Activated CD4-positive, alpha-beta T cell treated with anti-CD3 and anti-CD28 coated beads, Interleukin-2, amount 10 ng/mL, durations not matched to agents 7 days and 5 days (primary cell): ENCODE measurements at regions not wholly inside any gene's neighbourhood (a gene's known extent, or its start where the extent isn't known, plus 50 kb on each side); places are given as distances from the start of the nearest gene placed in this dataset.
"Not testable (repeated sequence)": the region's sequence is repeated elsewhere in the genome, so short reads cannot be mapped to it uniquely, and the experiment has no call there.

Experiments used
- CTCF ChIA-PET: fragments of 350-600 bp; sonication (Branson Sonifier 250); formaldehyde crosslinking; loops from one replicate; lab custom pipeline; 2021; ENCODE audit warnings: antibody characterized with exemption; lab: Charles Lee
- POLR2A ChIA-PET: fragments of 350-600 bp; sonication (Branson Sonifier 250); formaldehyde crosslinking; loops from one replicate; lab custom pipeline; 2021; ENCODE audit warnings: antibody characterized with exemption; lab: Charles Lee
- DNase-seq: peaks from one replicate; pipeline ENCODE4 v3.0.0-alpha.2; 2020
- H3K27ac Mint-ChIP-seq: one replicate; pipeline ENCODE4 v1.8.0; 2021; ENCODE audit warnings: mild to moderate bottlenecking, moderate library complexity, mixed read lengths
- H3K27me3 Mint-ChIP-seq: one replicate; pipeline ENCODE4 v1.8.0; 2021; ENCODE audit warnings: mixed read lengths
- H3K36me3 Mint-ChIP-seq: one replicate; pipeline ENCODE4 v1.8.0; 2021; ENCODE audit warnings: low read depth, mixed read lengths
- H3K4me1 Mint-ChIP-seq: one replicate; pipeline ENCODE4 v1.8.0; 2021; ENCODE audit warnings: mixed read lengths
- H3K4me3 Mint-ChIP-seq: one replicate; pipeline ENCODE4 v1.8.0; 2021; ENCODE audit warnings: mild to moderate bottlenecking, moderate library complexity, mixed read lengths
- H3K9me3 Mint-ChIP-seq: one replicate; pipeline ENCODE4 v1.8.0; 2021; ENCODE audit warnings: mixed read lengths

DNA sequence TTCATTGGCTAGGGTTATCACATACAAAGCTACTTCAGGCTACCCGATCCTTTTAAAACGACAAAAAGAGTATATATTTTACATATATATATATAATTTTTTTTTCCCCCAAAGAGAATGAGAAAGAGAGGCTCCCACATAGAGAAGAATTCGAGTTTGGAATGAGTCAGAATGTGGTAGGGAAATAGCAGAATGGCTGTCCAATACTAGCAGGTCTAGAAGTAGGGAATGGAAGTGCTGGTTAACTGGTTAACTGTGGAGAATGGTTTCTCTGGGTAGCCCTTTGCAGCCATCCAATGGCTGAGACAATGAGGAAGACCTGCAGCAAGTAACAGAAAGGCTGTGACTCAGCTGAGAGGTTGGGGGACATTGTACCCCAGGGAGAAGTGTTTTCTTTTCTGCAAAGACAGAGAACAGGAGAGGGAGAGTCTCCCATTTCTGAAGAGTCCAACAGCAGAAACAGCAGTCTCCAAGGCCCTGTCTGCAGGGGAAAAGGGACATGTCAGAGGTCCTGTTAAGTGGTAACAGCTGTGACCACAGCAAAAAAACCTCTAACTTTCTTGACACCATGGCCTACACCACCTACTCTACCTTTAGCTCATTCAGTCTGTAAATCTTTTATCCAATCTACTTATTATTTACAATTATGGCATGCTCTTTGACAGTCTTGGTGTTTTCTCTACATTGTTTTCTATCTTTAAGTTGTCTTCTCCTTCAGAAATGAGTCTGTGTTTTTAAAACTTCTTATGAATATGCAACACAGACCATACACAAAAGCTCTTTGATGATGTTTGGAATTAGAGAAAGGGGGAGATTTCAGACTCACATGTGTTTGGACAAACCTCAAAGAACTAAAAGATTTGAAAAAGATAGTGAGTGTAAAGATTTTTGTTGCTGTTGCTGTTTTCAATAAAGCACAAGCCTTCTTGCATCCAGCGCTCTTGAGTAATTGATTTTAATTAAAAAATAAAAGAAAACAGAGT lies 116.1 kb upstream of the SLC7A14 start:
- no peak for DNase-seq
- Mint-ChIP-seq H3K27ac (no peak overlapping the region), H3K36me3 (no peaks in the 10 kb centered on the region), H3K27me3 (no peaks in the 10 kb centered on the region), H3K9me3 (no peaks in the 10 kb centered on the region), H3K4me3 (no peak overlapping the region), H3K4me1 (no peaks in the 10 kb centered on the region)
- POLR2A ChIA-PET = no interaction called here
- CTCF ChIA-PET = no interaction called here

DNA sequence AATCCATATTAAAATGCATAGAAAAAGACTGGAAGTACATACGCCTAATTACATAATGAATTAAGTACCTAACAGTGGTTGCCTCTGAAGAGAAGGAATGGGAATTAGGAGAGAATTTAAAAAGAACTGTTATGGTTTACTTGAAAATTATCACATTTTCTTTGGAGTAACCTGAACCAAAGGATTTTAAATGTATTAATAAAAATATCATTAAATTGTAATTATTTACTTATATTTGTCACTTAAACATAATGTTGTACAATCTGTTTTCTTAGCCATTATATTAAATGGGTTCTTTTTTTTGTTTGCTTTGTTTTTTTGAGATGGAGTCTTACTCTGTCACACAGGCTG lies 114.2 kb upstream of the SLC7A14 start:
- Mint-ChIP-seq H3K27me3 (peaks cover 2% of the 10 kb centered on the region), H3K27ac (no peak overlapping the region)

DNA sequence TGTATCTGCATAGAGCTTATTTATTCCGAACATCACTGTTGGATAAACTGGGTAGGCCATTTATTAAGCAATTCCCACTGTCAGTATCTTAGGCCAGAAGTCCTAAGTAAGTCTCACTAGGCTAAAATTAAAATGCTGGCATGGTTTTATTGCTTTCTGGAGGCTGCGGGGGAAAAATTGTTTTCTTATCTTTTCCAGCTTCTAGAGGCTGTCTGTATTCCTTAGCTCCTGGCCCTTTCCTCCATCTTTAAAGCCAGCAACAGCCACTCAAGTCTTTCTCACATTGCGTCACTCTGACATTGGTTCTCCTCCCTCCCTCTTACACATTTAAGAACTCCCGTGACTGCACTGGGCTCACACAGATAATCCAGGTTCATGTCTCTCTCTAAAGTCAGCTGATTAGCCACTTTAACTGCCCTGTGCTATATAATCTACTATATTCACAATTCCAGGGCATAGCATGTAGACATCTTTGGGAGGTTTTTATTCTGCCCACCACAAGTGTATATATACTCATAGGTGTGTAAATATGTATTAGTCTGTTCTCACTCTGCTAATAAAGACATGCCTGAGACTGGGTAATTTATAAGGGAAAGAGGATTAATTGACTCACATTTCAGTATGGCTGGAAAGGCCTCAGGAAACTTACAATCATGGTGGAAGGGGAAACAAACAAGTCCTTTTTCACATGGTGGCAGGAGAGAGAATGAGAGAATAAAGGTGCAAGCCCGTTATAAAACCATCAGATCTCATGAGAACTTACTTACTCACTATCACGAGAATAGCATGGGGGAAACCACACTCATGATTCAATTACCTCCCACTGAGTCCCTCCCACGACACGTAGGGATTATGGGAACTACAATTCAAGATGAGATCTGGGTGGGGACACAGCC lies 113.5 kb upstream of the SLC7A14 start:
- CTCF ChIA-PET = no interaction called here
- H3K27ac Mint-ChIP-seq = no peak overlapping the region
- H3K9me3 Mint-ChIP-seq = no peaks in the 10 kb centered on the region

More for the DNA sequence above, 114.2 kb upstream of the SLC7A14 start:
- Mint-ChIP-seq H3K9me3 (no peaks in the 10 kb centered on the region), H3K4me3 (no peak overlapping the region), H3K4me1 (no peaks in the 10 kb centered on the region), H3K36me3 (no peaks in the 10 kb centered on the region)
- CTCF ChIA-PET = no interaction called here
- no peak for DNase-seq
- POLR2A ChIA-PET = no interaction called here

DNA sequence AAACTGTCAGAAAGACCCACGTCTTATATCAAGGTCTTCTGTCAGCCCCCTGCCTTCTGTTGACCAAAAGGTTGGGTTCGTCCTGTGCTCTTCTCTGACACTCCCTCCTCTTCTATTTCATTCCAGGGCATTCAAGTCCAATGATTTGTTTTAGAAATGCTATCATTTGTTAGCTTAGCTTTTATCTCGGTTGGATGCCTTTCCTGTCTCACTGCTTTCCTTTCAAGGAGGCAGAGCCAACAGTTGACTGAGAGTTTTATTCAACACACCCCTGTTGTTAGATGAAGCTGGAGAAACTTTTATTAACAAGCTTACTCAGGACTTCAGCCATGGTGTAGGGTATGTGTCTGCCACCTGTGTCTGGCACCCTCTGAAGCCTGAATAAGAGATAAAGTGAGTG lies 112.0 kb upstream of the SLC7A14 start:
- Mint-ChIP-seq H3K9me3 (no peaks in the 10 kb centered on the region), H3K4me3 (no peak overlapping the region), H3K27me3 (peaks cover 2% of the 10 kb centered on the region), H3K4me1 (no peaks in the 10 kb centered on the region), H3K27ac (no peak overlapping the region), H3K36me3 (no peaks in the 10 kb centered on the region)
- no peak for DNase-seq
- CTCF ChIA-PET = no interaction called here
- POLR2A ChIA-PET = no interaction called here

More for the DNA sequence above, 113.5 kb upstream of the SLC7A14 start:
- Mint-ChIP-seq H3K4me3 (no peak overlapping the region), H3K4me1 (no peaks in the 10 kb centered on the region), H3K36me3 (no peaks in the 10 kb centered on the region), H3K27me3 (peaks cover 2% of the 10 kb centered on the region)
- POLR2A ChIA-PET = no interaction called here
- DNase-seq = no peak

DNA sequence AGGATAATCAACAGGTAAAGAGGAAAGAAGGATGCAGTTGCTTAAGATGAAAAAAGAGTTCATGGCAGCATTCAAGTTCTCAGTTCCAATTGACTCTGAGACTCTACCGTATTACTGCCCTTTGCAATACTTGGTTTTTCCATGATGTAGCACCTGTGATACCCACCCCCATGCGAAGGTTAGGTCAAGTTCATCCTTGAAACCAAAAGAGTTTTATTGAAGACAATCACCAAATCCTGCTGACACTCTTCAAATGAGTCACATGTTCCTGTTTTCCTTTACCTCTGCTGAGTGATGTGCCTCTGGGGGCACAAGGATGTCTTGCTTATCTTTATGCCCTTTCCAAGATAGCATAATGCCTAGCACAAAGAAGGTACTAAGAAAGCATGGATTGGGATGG lies 111.3 kb upstream of the SLC7A14 start:
- H3K27me3 Mint-ChIP-seq = peaks cover 2% of the 10 kb centered on the region
- ChIA-PET CTCF (no interaction called here), POLR2A (no interaction called here)
- H3K27ac Mint-ChIP-seq = no peak overlapping the region
- no peak overlapping the region for H3K4me3 Mint-ChIP-seq
- H3K9me3 Mint-ChIP-seq = no peaks in the 10 kb centered on the region
- no peak for DNase-seq
- H3K4me1 Mint-ChIP-seq = no peaks in the 10 kb centered on the region
- H3K36me3 Mint-ChIP-seq = no peaks in the 10 kb centered on the region

DNA sequence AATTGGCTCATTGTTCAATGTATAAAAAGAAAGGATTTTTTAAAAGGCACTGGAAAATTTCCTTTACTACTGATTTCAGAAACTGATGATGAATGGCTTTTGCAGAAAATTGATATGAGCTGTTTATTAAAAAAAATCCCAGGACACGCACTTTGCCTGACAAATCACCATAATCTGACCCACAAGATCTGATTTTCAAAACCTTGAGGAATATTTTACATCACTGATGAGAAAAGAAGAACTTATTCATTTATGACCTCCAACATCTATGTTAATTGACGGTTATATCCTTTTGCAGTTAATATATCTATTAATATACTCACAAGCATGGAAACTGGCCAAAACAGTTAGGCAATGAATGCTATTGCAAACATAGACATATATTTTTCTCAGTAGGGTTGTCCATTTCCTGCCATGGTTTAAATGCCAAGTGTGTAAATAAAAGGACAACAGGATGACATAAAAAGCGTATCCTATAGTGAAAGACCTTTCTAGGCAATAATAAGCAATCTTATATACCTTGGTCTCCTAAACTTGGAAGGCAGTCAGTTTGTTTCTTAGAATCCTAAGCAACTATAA lies 109.7 kb upstream of the SLC7A14 start:
- ChIA-PET POLR2A (no interaction called here), CTCF (interaction anchor here (0.6 kb wide), 1 partner anchor 44 kb away, joined by 3 read pairs; no protein-coding TSS in a partner anchor)
- Mint-ChIP-seq H3K4me3 (no peak overlapping the region), H3K4me1 (no peaks in the 10 kb centered on the region), H3K27me3 (peaks cover 2% of the 10 kb centered on the region), H3K27ac (no peak overlapping the region), H3K9me3 (no peaks in the 10 kb centered on the region), H3K36me3 (no peaks in the 10 kb centered on the region)
- DNase-seq = no peak

DNA sequence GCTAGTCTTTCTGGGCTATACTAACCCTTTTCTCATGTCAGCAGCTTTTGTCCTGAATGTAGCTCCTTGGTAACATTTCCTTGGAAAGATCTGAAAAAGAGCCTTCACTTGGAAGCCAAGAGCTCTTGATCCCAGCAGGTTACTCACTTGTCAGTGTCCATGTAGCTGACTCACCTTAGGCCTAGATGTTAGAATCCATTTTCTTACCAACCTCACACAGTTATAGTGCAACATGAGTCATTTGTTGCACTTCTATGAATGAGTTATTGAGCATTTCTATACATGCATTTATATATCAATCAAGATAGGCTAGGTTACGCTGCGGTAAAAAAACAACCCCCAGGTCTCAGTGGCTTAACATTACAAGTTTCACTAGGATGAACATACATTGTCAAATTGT lies 106.8 kb upstream of the SLC7A14 start:
- Mint-ChIP-seq H3K27me3 (peaks cover 2% of the 10 kb centered on the region), H3K27ac (no peak overlapping the region), H3K36me3 (no peaks in the 10 kb centered on the region), H3K9me3 (no peaks in the 10 kb centered on the region), H3K4me3 (no peak overlapping the region), H3K4me1 (no peaks in the 10 kb centered on the region)
- ChIA-PET CTCF (no interaction called here), POLR2A (no interaction called here)
- no peak for DNase-seq

DNA sequence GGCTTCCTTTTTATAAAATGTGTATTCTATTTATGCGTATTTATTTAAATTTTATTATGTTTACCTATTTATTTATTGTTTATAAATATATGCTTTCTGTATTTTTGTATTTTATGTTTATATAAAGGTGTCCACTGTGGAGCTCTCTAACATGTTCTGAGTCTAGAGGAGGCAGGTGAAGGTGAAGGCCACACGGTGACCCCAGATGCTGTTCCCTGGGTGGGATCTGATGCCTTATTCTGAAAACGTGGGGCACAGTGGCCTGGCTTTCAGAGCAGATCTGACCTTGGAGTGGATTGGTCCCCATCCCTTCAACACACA lies 104.7 kb upstream of the SLC7A14 start:
- H3K27me3 Mint-ChIP-seq = no peaks in the 10 kb centered on the region
- H3K4me1 Mint-ChIP-seq = no peaks in the 10 kb centered on the region
- no peak overlapping the region for H3K27ac Mint-ChIP-seq
- H3K4me3 Mint-ChIP-seq = no peak overlapping the region
- ChIA-PET CTCF (no interaction called here), POLR2A (no interaction called here)
- no peaks in the 10 kb centered on the region for H3K9me3 Mint-ChIP-seq
- DNase-seq = no peak
- H3K36me3 Mint-ChIP-seq = no peaks in the 10 kb centered on the region

DNA sequence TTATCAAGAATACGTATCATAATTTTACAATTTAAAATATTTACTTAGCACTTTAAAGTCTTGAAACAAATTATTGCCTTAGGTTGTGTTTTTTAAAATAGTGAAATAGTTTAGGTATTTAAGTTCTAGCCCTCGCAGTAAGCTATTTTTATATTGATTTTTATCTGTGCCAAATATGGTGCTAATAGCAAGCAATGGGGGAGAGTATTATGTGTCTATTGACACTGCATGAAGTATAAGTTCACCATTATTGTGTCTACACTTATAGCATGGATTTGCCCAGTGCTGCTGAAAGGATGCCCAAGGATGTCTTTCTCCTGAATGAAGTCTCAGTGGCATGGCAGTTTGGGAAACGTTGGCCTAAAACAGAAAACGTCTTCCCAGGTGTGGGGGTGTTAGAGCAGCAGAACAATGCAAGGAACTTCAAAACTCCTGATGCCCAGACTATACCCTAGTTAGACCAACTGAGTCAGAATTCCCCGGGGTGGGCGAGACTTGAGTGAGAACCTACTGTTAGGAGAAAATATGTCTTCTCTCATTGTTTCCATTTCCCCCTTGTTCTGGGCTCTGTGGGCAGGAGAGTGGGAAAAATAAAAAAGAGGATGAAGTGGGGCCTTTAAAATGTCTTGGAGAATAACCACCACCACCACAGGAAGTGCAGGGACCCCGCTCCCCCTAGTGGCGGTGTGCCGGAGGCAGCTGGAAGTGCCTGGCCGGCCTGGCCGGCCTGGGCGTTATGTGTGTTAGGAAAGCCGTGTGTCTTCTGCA lies 104.2 kb upstream of the SLC7A14 start:
- POLR2A ChIA-PET = no interaction called here
- CTCF ChIA-PET = no interaction called here
- H3K4me1 Mint-ChIP-seq = no peaks in the 10 kb centered on the region

DNA sequence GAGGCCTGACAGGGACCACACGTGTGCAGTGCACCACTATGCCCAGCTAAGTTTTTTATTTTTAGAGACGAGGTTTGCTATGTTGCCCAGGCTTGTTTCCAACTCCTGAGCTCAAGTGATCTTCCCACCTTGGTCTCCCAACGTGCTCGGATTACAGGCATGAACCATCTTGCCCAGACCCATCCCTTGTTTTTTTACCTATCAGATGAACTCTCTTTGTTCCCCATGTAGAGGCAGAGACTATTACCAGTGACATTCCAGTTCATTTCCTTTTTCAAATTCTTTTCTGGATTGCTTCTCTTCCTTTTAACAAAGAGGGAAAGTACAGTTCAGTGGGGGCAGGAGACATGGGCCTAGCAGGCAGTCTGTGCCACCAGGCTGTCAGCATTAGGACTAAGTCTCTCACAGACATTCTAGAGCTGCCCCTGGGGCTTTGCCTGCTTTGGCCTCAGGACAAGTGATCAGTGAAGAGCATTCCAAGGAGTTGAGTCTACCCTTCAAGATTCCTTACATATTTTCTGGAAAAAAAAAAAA lies 103.5 kb upstream of the SLC7A14 start:
- H3K4me1 Mint-ChIP-seq = no peaks in the 10 kb centered on the region
- no peak overlapping the region for H3K4me3 Mint-ChIP-seq
- CTCF ChIA-PET = no interaction called here
- H3K36me3 Mint-ChIP-seq = no peaks in the 10 kb centered on the region
- H3K9me3 Mint-ChIP-seq = no peaks in the 10 kb centered on the region
- H3K27ac Mint-ChIP-seq = no peak overlapping the region
- DNase-seq = no peak
- no peaks in the 10 kb centered on the region for H3K27me3 Mint-ChIP-seq
- POLR2A ChIA-PET = no interaction called here

More for the DNA sequence above, 104.2 kb upstream of the SLC7A14 start:
- Mint-ChIP-seq H3K27ac (no peak overlapping the region), H3K4me3 (no peak overlapping the region), H3K27me3 (no peaks in the 10 kb centered on the region), H3K9me3 (no peaks in the 10 kb centered on the region), H3K36me3 (no peaks in the 10 kb centered on the region)
- DNase-seq = peak; percentile 41

DNA sequence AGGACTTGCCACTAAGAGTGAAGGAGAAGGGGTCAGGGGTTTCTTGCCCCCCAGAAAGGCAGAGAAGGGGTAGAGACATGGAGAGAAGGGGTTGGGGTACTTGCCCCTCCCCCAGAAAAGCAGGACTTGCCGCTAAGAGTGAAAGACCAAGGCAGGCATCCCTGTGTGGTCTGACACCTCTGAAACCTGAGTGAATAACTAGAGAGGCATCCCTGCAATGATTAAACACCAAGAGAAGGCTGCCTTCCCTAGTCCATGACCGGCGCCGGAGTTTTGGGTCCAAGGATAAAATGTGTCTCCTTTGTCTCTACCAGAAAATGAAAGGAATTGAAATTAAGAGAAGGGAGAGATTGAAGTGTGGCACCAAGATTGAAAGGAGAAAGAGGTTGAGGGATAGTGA lies 102.3 kb upstream of the SLC7A14 start:
- H3K27me3 Mint-ChIP-seq, H3K4me1 Mint-ChIP-seq, CTCF ChIA-PET, H3K4me3 Mint-ChIP-seq, DNase-seq, H3K36me3 Mint-ChIP-seq, POLR2A ChIA-PET, H3K9me3 Mint-ChIP-seq, H3K27ac Mint-ChIP-seq: not testable (repeated sequence)

DNA sequence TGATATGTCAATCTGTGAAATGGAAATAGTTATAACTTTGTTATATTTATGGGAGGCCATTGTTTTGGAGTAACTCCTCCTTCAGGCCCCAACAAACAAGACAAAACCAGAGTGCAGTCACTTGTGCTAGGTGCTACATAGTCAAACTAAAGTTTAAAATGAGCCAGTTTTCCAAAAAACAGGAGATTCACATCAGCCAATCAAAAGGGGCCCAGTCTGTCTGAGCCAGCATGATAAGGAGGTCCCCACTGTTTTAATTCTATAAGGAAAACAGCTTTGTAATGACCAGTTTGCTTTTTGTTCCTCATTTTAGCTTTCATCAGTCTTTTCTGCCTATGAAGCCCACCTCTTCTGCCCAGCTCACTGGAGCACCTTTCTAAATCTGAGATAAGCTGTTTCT lies 94.7 kb upstream of the SLC7A14 start:
- Mint-ChIP-seq H3K4me1 (no peaks in the 10 kb centered on the region), H3K4me3 (no peak overlapping the region), H3K36me3 (no peaks in the 10 kb centered on the region), H3K27ac (no peak overlapping the region), H3K9me3 (no peaks in the 10 kb centered on the region), H3K27me3 (no peaks in the 10 kb centered on the region)
- POLR2A ChIA-PET = no interaction called here
- CTCF ChIA-PET = no interaction called here
- DNase-seq = no peak
